Peyer's patch (tissue), 4 donors: ENCODE measurements at regions not wholly inside any gene's neighbourhood (a gene's known extent, or its start where the extent isn't known, plus 50 kb on each side); places are given as distances from the start of the nearest gene placed in this dataset.

ENCODE experiments used
- POLR2A ChIP-seq, 2 donors: fragments of 450-650 bp; IDR thresholded peaks; one replicate each; pipeline ENCODE4 v1.5.1; 2017; ENCODE audit warnings: antibody characterized with exemption in 2 of 2, mild to moderate bottlenecking in 2 of 2, moderate library complexity in 2 of 2
- TF ChIP-seq, protein P1 (sequence below), 6 experiments: fragments of 450-650 bp in 4 of 6; fragments of 200-600 bp in 2 of 6; sonication (generic) in 1 of 6; IDR thresholded peaks; one replicate each; pipeline ENCODE4 v1.5.1; 2017 to 2019; ENCODE audit warnings: antibody characterized with exemption in 6 of 6, mild to moderate bottlenecking in 3 of 6, moderate library complexity in 1 of 6

DNA sequence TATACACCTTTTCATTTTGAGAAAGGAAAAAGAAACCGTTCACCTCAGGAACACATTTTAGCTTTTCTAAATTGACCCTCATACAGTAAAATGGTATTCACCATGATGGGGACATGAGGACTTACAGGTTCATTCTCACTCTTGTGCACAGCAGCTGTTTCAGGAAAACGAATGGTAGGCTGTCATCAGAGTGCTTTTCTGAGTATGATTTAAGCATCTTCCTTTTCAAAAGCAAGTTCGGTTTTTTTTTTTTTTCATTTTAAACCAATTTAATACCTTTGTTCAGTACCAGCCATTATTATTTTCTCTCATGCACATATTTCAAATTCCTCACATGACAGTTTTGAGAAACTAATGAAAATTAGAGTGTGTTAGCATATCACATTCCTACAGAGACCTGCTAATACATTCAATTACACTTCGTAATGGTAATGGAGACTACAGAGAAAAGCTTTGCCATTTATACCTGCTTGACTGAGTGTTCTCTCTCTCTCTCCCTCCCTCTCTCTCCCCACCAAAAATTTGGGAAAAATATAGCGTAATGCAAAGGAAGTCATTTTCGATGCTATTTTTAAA, 129.2 kb downstream of the SAMD5 start:
- TF ChIP-seq, protein P1, sequence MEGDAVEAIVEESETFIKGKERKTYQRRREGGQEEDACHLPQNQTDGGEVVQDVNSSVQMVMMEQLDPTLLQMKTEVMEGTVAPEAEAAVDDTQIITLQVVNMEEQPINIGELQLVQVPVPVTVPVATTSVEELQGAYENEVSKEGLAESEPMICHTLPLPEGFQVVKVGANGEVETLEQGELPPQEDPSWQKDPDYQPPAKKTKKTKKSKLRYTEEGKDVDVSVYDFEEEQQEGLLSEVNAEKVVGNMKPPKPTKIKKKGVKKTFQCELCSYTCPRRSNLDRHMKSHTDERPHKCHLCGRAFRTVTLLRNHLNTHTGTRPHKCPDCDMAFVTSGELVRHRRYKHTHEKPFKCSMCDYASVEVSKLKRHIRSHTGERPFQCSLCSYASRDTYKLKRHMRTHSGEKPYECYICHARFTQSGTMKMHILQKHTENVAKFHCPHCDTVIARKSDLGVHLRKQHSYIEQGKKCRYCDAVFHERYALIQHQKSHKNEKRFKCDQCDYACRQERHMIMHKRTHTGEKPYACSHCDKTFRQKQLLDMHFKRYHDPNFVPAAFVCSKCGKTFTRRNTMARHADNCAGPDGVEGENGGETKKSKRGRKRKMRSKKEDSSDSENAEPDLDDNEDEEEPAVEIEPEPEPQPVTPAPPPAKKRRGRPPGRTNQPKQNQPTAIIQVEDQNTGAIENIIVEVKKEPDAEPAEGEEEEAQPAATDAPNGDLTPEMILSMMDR (IDR thresholded peaks at IDR 0.05) = no peak
- TF ChIP-seq POLR2A (IDR thresholded peaks at IDR 0.05) = no peak
